ENCODE measurements at regions not wholly inside any gene's neighbourhood (a gene's known extent, or its start where the extent isn't known, plus 50 kb on each side); places are given as distances from the start of the nearest gene placed in this dataset.

DNA sequence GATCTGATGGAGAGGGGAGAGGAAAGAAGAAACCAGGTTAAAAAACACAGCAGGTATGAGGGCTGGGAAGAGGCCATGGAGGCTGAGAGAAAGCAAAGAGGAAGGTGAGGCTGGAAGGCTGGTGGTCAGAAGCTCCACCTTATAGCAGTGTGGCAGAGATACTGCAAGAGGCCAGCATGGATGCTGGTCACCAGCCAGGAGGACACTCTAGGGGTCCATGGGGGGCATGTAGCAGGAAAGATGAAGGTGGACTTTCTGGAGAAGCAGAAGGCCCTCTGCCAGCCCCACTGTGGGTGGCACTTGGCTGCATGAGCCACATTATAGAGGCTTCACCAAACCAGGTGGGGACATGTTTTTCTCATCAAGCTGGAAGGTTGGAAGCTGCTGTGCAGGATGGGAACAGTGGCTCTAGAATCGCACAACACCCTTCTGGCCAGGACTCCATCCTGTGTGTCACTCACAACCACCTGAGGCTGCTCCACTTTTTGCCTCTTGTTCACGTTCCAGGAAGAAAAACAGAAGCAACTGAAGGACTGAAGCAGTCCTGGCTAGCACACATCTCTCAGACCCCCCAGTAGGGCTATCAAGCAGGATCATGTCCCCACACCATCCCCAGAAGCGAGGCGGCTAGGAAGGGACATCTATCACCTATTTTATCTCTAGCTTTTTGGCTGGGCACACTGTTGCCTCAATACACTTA is 587.5 kb upstream of the MGMT start:
- TF ChIP-seq, protein P1, sequence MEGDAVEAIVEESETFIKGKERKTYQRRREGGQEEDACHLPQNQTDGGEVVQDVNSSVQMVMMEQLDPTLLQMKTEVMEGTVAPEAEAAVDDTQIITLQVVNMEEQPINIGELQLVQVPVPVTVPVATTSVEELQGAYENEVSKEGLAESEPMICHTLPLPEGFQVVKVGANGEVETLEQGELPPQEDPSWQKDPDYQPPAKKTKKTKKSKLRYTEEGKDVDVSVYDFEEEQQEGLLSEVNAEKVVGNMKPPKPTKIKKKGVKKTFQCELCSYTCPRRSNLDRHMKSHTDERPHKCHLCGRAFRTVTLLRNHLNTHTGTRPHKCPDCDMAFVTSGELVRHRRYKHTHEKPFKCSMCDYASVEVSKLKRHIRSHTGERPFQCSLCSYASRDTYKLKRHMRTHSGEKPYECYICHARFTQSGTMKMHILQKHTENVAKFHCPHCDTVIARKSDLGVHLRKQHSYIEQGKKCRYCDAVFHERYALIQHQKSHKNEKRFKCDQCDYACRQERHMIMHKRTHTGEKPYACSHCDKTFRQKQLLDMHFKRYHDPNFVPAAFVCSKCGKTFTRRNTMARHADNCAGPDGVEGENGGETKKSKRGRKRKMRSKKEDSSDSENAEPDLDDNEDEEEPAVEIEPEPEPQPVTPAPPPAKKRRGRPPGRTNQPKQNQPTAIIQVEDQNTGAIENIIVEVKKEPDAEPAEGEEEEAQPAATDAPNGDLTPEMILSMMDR (IDR thresholded peaks at IDR 0.05; ENCODE audit: low read depth, low read length, poor library complexity, severe bottlenecking), result no peak
- no peak for TF ChIP-seq EZH2phosphoT487 (IDR thresholded peaks at IDR 0.05; ENCODE audit: borderline replicate concordance, low read length)

All from DOHH2 (cell line).